NCI-H128 (cell line): ENCODE measurements at regions not wholly inside any gene's neighbourhood (a gene's known extent, or its start where the extent isn't known, plus 50 kb on each side); places are given as distances from the start of the nearest gene placed in this dataset.

Source experiments
- DNase-seq: peaks from one replicate; lab custom pipeline; 2025; ENCODE audit not compliant: unreplicated experiment; lab: John Stamatoyannopoulos, UW

- no peak for DNase-seq
Observed at GRCh38 chr4:52269761-52270160, 218.7 kb downstream of the SPATA18 start.

- DNase-seq: no peak
Observed at GRCh38 chr4:52273885-52274284, 222.8 kb downstream of the SPATA18 start.

- DNase-seq: no peak
Observed at GRCh38 chr4:52288212-52288855, 237.2 kb downstream of the SPATA18 start.

- no peak for DNase-seq
Observed at GRCh38 chr4:52290466-52290865, 239.4 kb downstream of the SPATA18 start.

GRCh38 chr4:52292245-52292644, 241.1 kb downstream of the SPATA18 start:
- no peak for DNase-seq

DNA sequence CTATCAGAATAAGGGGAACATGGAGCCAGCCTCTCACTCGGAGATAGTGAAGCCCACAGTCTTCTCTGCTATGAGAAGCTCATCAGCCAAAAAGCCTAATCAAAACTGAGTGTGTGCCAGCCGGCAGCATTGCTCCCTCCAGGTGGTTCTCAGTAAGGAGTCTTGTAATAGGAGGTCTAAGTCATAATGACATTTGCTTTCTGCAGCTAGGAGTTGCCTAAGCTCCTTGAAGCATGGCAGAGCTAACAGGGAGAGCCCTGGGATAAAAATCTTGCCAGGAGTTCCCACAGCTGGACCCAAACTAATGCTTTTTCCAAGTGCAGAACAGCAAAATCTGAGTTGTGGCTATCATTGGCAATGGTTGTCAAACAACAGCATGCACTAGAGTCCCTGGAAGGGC, 245.2 kb downstream of the SPATA18 start:
- no peak for DNase-seq

DNA sequence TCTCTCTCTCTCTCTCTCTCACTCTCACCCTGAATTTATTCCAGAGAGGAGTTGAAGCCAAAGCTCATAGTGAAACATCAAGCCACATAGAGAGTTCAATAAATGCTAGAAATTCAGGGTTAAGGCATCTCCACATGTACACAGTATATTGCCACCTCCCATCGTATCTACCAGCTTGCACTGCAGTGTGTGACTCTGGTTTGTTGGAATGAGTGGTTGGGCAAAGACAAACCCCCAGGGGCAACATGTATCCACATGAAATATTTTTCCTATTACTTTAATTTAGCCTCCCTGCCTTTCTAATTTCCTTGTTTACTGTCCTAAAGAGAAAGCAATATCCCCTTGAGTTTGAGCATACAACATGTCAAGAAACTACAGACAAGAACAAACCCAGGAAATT, 247.3 kb downstream of the SPATA18 start:
- DNase-seq: no peak

DNA sequence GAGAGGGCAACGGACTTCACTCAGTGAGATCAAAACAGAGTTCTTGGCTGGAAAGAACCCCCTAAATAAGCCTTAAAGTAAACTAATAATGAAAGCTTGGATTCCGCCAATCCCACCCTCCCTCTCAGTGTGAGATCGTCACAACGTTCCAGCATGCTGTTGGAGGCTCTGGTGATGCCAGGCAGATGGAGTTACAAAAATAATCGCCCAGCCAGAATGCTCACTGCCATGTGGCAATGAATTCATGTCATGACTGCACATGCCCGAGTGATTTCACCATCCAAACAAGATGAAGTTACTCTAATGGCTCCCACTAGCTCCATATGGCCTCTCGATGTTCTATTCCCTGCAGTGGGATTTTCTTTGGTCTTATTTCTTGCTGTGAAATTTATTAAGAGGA, 248.0 kb downstream of the SPATA18 start:
- DNase-seq: no peak

DNA sequence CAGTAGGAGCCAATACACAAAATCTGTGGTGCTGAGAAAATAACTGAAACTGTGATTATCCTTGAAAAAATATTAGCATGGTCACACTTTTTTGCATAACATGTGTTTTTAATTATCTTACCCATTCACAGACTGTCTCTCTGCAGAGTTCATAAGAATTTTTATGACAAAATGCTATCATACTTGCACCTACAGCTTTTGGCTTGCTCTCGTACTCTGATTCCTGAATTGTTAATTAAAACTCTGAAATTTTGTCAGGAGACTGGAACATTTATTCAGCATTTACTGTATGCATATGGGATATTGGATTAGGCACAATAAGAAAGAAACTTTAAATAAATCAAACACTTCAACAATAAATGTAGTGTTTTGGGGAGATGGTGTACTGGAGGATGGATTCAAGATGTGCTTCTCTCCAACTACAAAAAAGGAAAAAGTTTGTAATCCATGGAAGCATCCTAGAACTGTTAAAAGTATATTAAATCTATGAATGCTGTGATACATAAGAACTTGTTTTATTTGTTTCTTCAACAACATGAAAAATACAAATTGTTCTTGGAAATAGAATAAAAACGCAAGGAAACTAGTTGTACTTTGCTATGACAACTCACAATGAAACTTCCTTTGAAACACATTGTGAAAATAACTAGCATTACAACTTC, 260.5 kb downstream of the SPATA18 start:
- no peak for DNase-seq

DNA sequence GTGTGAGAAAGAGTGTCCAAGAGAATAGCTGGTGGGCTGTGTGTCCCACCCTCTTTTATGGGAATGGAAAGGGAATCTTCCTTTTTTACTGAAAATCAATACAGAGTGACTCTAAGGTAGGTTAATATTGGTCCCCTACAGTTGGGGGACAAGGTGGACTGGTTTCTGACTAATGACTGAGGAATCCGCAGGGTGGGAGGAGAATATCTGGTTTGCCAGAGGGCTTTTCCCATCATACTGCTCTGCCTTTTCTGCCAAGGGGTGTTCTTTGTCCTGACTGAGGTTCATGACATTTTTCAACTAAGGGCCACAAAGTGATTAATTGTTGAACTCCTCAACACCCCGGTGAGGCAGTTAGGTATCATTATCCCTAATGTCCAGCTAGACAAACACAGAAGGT, 261.6 kb downstream of the SPATA18 start:
- no peak for DNase-seq

DNA sequence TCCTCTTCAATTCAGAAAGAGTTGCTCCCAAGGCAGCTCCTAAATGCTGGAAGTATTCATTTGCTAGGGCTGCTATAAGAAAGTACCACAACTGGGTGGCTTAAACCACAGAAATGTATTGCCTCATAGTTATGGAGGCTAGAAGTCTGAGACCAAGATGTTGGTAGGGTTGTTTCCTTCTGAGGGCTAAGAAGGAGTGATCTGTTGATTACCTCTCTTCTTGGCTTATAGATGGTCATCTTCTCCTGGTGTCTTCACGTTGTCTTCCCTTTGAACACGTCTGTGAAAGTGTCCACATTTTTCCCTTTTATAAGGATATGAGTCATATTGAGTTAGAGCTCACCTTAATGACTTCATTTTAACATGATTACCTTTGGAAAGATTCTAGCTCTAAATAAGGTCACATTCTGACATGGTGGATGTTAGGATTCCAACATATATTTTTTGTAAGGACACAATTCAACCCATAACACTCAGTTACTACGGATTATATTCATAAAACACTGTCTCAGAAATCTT, 266.3 kb downstream of the SPATA18 start:
- DNase-seq: no peak

- no peak for DNase-seq
Observed at GRCh38 chr4:52317981-52318380, 266.9 kb downstream of the SPATA18 start.

DNA sequence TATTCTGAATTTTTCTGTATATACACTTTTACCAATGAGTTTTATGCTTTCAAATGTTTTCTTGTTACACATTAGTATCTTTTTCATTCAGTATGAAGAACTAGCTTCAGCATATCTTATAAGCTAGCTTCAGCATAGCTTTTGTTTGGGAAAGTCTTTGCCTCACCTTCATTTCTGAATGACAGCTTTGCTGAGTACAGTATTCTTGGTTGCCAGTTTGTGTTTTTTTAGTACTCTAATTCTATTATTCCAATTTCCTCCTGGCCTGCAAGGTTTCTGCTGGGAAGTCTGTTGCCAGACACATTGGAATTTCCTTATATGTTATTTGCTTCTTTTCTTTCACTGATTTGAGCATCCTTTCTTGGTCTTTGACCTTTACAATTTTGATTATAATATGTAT, 278.8 kb downstream of the SPATA18 start:
- DNase-seq: no peak

GRCh38 chr4:52343595-52343994, 292.5 kb downstream of the SPATA18 start:
- no peak for DNase-seq

DNA sequence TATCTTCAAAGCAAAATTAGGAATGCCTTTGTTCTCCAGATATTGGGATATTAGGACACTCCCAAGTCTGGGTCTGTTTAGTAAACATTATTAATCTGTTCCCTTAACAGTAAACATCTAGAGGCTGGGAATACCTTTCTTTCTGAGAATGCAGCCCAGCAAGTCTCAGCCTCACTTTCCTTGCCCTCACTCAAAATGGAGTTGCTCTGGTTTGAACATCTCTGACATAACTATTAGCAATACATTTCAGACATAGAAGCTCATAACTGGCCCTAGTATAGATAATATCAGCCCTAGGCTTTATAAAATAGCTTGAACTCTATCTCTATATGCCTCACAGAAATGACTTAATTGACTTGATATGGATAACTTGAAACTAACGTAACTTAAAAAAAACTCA, 299.8 kb downstream of the SPATA18 start:
- DNase-seq: no peak

- no peak for DNase-seq
Observed at GRCh38 chr4:52358366-52358765, 300.7 kb downstream of the USP46 start.

DNA sequence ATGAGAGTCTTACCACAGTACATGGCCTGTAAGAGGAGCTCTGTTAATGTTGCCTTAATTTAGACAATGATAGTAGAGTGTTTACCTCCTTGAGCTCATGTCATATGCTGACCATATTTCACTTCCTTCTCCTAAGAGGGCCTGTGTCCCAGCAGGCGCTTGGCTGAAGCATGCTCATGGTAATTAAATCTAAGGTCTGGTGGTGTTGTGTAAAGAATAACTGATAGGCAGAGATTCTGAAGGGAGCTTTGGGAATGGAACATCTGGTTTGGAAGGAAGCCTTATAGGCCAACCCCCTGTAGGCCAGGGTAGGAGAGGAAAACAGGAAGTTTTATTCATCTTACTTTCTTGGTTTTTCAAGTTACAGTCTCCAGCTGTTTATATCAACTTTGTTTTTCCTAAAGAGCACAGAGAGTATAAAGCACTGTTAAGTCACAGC, 300.2 kb downstream of the USP46 start:
- no peak for DNase-seq

DNA sequence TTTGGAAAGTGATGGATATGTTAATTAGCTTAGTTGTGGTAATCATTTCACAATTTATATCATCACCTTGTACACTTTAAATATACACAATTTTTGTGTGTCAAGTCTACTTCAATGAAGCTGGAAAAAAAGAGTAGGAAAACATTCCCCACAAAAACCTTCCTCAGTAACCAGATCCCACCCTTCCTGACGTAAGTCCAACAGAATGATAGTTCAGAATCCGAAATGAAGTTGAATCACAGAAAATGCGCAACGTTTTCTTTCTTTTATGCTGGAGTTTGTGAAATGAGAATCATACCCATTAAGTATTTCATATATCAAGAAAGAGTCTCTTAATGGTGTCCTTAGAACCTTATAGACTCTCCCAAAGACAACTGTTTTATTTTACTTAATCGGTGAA, 292.9 kb downstream of the USP46 start:
- no peak for DNase-seq

GRCh38 chr4:52366621-52367020, 292.5 kb downstream of the USP46 start:
- no peak for DNase-seq

DNA sequence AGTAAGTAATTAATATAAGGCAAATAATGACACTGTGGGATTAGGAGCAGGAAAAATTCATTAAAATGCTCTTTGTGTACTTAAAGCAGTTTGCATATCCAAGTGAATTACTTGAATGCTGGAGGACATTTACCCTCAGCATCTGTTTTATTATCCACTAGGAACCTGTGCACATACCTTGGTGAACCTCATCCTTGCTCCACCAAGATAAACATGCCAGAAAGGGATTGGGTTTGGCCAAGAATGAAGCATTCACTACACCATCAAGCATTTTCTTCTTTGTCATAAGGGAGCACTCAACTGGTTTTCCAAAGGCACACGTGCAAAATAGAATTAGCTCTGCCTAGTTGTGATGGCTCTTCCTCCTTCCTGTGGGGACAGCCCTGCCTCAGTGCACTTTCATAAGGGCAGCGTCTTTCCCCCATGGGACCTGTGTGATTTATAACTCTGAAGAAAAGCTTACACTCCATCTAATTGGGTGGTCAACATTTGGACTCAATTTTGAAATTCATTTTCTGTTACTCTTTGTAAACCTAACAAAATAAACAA, 291.7 kb downstream of the USP46 start:
- no peak for DNase-seq

DNA sequence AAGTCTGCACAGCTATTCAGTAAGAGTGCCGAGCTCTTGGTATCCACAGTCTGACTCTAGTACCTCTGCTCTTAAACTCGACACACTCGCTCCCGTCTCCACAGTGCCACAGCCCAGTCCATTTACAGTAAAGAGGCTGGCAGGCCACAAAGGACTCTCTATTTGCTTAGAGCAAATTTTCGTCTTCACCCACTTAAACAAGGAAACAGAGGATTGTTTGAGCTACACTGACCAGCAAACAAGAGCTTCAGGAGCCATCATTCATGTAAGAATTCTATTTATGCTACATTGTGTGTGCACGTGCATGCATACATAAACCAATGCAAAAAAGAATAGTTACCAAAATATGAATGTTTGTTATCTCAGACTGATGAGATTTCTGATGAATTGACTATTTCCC, 290.2 kb downstream of the USP46 start:
- DNase-seq: no peak

DNA sequence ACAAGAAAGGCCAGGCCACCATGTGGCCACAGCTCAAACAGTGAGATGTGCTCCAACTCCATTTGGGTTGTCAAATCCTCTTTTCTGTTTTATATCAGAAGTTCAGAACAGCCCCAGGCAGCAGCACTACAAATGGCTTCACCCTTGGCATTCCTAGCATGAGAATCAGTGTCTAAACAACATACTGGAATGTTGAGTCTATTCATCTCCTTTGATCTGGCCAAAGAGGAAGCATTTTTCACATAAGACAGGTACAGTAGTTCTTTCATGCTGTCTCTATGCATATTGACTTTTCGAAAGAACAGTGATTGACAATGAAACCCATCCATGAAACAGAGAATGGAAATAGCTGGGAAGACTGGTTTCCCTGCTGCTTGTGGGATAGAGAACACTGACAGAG, 289.5 kb downstream of the USP46 start:
- DNase-seq: no peak
